ENCODE measurements at regions not wholly inside any gene's neighbourhood (a gene's known extent, or its start where the extent isn't known, plus 50 kb on each side); places are given as distances from the start of the nearest gene placed in this dataset.

DNA sequence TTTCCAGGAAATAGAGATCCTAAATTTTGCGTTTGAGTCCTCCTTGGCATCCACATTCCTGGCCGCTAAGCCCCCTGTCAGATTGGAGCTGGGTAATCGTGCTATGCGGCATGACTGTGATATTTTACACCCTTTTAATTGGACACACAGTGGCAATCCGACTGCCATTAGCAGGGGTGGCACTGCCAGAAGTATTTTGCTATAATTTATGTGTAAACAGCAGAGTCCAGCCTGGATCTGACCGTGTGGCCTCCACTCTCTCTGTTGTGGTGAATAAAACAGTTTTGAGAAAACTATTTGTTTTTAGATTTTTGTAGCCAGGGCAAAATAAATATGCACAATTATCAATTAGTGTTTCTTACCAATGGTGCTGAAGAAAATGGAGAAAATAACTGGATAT, 281.0 kb upstream of the IRX2 start:
- Mint-ChIP-seq H3K27ac (no peak overlapping the region), H3K9me3 (no peaks in the 10 kb centered on the region), H3K27me3 (no peaks in the 10 kb centered on the region), H3K36me3 (no peaks in the 10 kb centered on the region), H3K4me1 (ENCODE audit: unreplicated experiment) (no peaks in the 10 kb centered on the region), H3K4me3 (no peak overlapping the region)
- TF ChIP-seq CTCF (conservative IDR thresholded peaks at IDR 0.05) = no peak
- DNase-seq (ENCODE audit: extremely low spot score, unreplicated experiment) = no peak

GRCh38 chr5:3031733-3032378, 280.4 kb upstream of the IRX2 start:
- no peaks in the 10 kb centered on the region for H3K4me1 Mint-ChIP-seq (ENCODE audit: unreplicated experiment)
- H3K4me3 Mint-ChIP-seq = no peak overlapping the region
- H3K27me3 Mint-ChIP-seq = no peaks in the 10 kb centered on the region
- no peaks in the 10 kb centered on the region for H3K9me3 Mint-ChIP-seq
- H3K27ac Mint-ChIP-seq = no peak overlapping the region
- H3K36me3 Mint-ChIP-seq = no peaks in the 10 kb centered on the region
- TF ChIP-seq CTCF (conservative IDR thresholded peaks at IDR 0.05) = no peak
- DNase-seq (ENCODE audit: extremely low spot score, unreplicated experiment) = no peak

DNA sequence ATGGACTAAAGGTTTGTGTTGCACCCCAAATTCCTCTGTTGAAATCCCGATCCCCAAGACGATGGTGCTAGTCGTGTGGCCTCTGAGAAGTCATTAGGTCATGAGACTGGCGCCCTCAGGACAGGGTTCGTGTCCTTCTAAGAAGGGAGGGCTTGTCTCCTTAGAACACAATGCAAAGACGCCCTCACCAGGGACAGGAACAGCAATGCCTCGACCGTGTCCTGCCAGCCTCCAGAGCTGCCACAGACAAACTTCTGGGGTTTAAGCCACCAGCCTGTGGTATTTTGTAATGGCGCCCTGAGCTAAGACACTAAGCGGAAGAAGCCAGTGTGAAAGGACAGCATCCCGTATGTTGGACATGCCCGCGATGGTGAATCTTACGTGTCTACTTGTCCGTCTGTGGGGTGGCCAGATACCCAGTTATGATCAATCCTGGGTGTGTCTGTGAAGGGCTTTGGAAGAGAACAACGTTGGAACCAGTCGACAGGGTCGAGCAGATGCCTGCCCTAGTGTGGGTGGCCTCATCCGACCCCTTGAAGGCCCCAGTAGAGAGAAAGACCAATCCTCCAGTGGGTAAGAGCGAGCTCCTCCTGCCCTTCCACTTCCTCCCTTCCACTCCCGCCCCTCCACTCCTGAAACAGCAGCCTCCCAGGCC, 279.2 kb upstream of the IRX2 start:
- Mint-ChIP-seq H3K27me3 (no peaks in the 10 kb centered on the region), H3K36me3 (no peaks in the 10 kb centered on the region), H3K4me1 (ENCODE audit: unreplicated experiment) (no peaks in the 10 kb centered on the region), H3K27ac (no peak overlapping the region), H3K9me3 (no peaks in the 10 kb centered on the region), H3K4me3 (no peak overlapping the region)
- no peak for DNase-seq (ENCODE audit: extremely low spot score, unreplicated experiment)
- TF ChIP-seq CTCF (conservative IDR thresholded peaks at IDR 0.05) = no peak

GRCh38 chr5:3029396-3029795, 277.9 kb upstream of the IRX2 start:
- no peak for DNase-seq (ENCODE audit: extremely low spot score, unreplicated experiment)
- H3K4me1 Mint-ChIP-seq (ENCODE audit: unreplicated experiment) = peaks cover under 1% of the 10 kb centered on the region
- no peak for TF ChIP-seq CTCF (conservative IDR thresholded peaks at IDR 0.05)
- no peak overlapping the region for H3K27ac Mint-ChIP-seq
- no peak overlapping the region for H3K4me3 Mint-ChIP-seq
- no peaks in the 10 kb centered on the region for H3K27me3 Mint-ChIP-seq
- H3K36me3 Mint-ChIP-seq = no peaks in the 10 kb centered on the region
- H3K9me3 Mint-ChIP-seq = no peaks in the 10 kb centered on the region

DNA sequence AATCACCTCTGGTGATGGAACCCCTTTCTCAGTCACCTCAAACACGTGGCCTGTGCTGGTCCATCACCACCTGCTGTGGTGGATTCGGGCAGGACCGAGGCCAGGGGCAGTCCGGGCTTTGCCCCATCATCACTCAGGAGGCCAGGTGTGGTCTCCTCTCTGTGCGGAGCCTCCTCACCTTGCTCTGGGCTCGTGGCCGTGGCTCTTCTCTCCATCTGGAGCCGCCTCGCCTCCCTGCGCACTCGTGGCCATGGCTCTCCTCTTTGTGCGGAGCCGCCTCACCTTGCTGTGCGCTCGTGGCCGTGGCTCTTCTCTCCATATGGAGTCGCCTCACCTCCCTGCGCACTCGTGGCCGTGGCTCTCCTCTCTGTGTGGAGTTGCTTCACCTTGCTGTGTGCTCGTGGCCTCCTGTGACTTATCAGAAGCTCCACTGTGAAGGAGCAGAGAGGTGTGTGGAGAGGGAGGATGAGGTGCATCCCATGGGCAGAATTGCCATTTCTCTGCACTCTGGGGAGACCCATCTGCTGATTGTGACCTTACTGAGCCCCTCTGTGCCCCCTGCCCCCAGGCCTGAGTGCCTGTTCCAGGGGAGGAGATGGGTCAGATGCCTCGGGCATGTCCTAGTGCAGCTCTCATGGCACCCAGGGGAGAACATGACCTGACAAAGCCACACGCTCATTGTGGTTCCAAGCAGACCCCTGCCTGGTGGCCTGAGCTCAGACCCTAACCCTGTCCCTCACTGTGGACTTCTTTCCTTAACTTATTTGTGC, 276.6 kb upstream of the IRX2 start:
- no peak for DNase-seq (ENCODE audit: extremely low spot score, unreplicated experiment)
- H3K27ac Mint-ChIP-seq = no peak overlapping the region
- TF ChIP-seq CTCF (conservative IDR thresholded peaks at IDR 0.05) = no peak
- H3K36me3 Mint-ChIP-seq = no peaks in the 10 kb centered on the region
- H3K27me3 Mint-ChIP-seq = peaks cover 3% of the 10 kb centered on the region
- H3K9me3 Mint-ChIP-seq = no peaks in the 10 kb centered on the region
- H3K4me3 Mint-ChIP-seq = no peak overlapping the region
- H3K4me1 Mint-ChIP-seq (ENCODE audit: unreplicated experiment) = peaks cover 13% of the 10 kb centered on the region

Measured in type B pancreatic cell (in vitro differentiated cells).